Ovary (tissue), 7 donors: ENCODE measurements at regions not wholly inside any gene's neighbourhood (a gene's known extent, or its start where the extent isn't known, plus 50 kb on each side); places are given as distances from the start of the nearest gene placed in this dataset.

Experiments
- DNase-seq, 5 donors: peaks; one replicate each; pipeline ENCODE4 v3.0.0-alpha.2; 2019 to 2020
- H3K27ac ChIP-seq, 2 donors: fragments of 200-600 bp; one replicate each; pipeline versions ENCODE4 v1.5.1 to v1.8.0; 2019 to 2022
- H3K27me3 ChIP-seq: fragments of 200-600 bp; one replicate; pipeline ENCODE4 v1.8.0; 2022
- H3K36me3 ChIP-seq: fragments of 200-600 bp; sonication (generic); one replicate; pipeline ENCODE4 v1.5.1; 2019
- H3K4me1 ChIP-seq: one replicate; pipeline ENCODE4 v1.8.1; 2013; ENCODE audit warnings: mild to moderate bottlenecking, moderate library complexity; ENCODE audit not compliant: insufficient read depth
- H3K4me3 ChIP-seq: fragments of 200-600 bp; sonication (generic); one replicate; pipeline ENCODE4 v1.5.1; 2017
- H3K9me3 ChIP-seq, 2 donors: fragments of 200-600 bp in 1 of 2; sonication (generic) in 1 of 2; one replicate each; pipeline versions ENCODE4 v1.5.1 to v1.8.1; 2013 to 2019; ENCODE audit warnings: mild to moderate bottlenecking in 1 of 2, moderate library complexity in 1 of 2
- EP300 ChIP-seq: sonication (generic); formaldehyde crosslinking; IDR thresholded peaks from one replicate; pipeline ENCODE4 v1.6.1; 2017; ENCODE audit warnings: antibody characterized with exemption
- POLR2A ChIP-seq: fragments of 450-650 bp; IDR thresholded peaks from one replicate; pipeline ENCODE4 v1.6.1; 2017; ENCODE audit warnings: antibody characterized with exemption, mild to moderate bottlenecking, moderate library complexity
- WGBS, 3 donors: extraction: QIAGEN DNeasy Blood & Tissue Kit in 1 of 3; methylation state at CpG; one replicate each; pipeline versions ENCODE4 v1.1.5 to v1.1.7; 2013 to 2017; 5-methylcytosine and 5-hydroxymethylcytosine counted together
- intact Hi-C, 4 donors: fragments of 100-400 bp; cut with DNase I; formaldehyde crosslinking; loops; one replicate each; pipeline versions ENCODE4 v1.11.0 to v1.15.1; 2022 to 2023
- TF ChIP-seq, protein P1 (sequence below), 3 donors: fragments of 450-650 bp in 2 of 3; fragments of 200-600 bp in 1 of 3; IDR thresholded peaks; one replicate each; pipeline versions ENCODE4 v1.5.1 to v1.8.0; 2016 to 2022; ENCODE audit warnings: antibody characterized with exemption in 3 of 3, mild to moderate bottlenecking in 1 of 3
- donor health status: DM: no; HTN: no; CAD: no; lungs with moderate emphysema.
- donor health status: DM: no; HTN: no; CAD: no.
- donor health status: Bipolar disorder and iron deficiency.
- donor health status: DM: no; HTN: no; CAD: no.
- donor health status: DM: yes; HTN: yes; CAD: no.

DNA sequence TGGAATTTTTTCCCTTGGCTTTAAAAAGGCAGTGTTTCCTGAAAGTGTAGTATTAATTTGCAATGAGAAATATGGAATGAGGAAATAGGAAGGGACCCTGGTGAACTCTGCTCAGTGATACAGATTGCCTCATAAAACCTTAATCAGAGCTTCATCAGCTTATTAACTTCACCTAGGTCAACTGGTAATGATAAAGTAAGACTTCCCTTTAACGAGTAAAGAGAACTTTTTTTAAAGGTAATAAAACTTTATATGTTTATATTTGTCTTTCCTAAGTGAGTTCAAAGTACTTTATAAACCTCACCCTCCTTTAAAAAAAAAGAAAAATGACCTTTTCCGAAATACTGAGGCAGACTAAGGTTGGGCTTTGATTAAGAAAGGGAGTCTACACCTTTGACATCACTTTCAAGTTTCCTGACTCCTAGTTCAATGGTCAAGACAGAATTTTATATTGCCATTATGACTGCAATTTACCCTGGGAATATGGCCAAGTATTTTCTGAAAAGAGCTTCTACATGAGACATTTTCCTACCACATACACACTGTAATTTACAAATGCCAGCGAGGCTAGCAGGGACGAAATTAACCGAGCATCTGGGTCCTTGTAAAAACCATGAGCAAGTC lies 706.3 kb upstream of the TENM3 start:
- H3K9me3 ChIP-seq: no peaks in the 10 kb centered on the region
- TF ChIP-seq EP300: no peak
- TF ChIP-seq, protein P1, sequence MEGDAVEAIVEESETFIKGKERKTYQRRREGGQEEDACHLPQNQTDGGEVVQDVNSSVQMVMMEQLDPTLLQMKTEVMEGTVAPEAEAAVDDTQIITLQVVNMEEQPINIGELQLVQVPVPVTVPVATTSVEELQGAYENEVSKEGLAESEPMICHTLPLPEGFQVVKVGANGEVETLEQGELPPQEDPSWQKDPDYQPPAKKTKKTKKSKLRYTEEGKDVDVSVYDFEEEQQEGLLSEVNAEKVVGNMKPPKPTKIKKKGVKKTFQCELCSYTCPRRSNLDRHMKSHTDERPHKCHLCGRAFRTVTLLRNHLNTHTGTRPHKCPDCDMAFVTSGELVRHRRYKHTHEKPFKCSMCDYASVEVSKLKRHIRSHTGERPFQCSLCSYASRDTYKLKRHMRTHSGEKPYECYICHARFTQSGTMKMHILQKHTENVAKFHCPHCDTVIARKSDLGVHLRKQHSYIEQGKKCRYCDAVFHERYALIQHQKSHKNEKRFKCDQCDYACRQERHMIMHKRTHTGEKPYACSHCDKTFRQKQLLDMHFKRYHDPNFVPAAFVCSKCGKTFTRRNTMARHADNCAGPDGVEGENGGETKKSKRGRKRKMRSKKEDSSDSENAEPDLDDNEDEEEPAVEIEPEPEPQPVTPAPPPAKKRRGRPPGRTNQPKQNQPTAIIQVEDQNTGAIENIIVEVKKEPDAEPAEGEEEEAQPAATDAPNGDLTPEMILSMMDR (IDR thresholded peaks at IDR 0.05): no peak
- TF ChIP-seq POLR2A: no peak
- no peaks in the 10 kb centered on the region for H3K36me3 ChIP-seq
- no peak for DNase-seq
- H3K4me1 ChIP-seq: no peaks in the 10 kb centered on the region
- intact Hi-C loops: no loop called here
- no peak overlapping the region for H3K27ac ChIP-seq
- 16 to 21% (median 16%) methylated on average over 5 of the region's 5 CpGs for WGBS, 3 donors
- H3K4me3 ChIP-seq: no peak overlapping the region
- H3K27me3 ChIP-seq: no peaks in the 10 kb centered on the region

DNA sequence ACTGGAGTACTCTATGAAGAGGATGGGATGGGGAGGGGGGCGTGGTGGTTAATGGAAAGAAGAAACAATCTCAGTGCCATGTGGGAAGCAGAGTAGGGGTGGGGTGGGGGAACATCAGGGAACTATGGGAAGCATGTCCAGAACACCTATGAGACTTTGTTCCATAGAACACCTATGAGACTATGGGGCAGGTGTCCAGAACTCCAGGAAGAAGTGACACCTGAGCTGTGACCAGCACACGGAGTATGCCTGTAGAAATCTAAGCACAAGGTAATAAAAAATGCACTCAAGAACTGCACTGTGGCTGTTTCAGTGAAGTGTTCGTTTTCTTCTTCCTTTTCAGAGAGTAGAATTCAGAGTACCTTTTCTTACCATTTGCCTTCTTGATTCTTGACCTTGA lies 704.8 kb upstream of the TENM3 start:
- DNase-seq: no peak
- no peaks in the 10 kb centered on the region for H3K9me3 ChIP-seq
- H3K36me3 ChIP-seq: no peaks in the 10 kb centered on the region
- H3K4me3 ChIP-seq: no peak overlapping the region
- 74 to 79% (median 77%) methylated on average over 3 of the region's 3 CpGs for WGBS, 3 donors
- intact Hi-C loops: no loop called here
- TF ChIP-seq POLR2A (no peak), EP300 (no peak)
- TF ChIP-seq, protein P1 (IDR thresholded peaks at IDR 0.05): no peak
- no peaks in the 10 kb centered on the region for H3K27me3 ChIP-seq
- no peak overlapping the region for H3K27ac ChIP-seq
- H3K4me1 ChIP-seq: no peaks in the 10 kb centered on the region

GRCh38 chr4:181541396-181541795 lies 701.8 kb upstream of the TENM3 start:
- WGBS, 3 donors: 77 to 87% (median 77%) methylated on average over 2 of the region's 2 CpGs
- H3K36me3 ChIP-seq: no peaks in the 10 kb centered on the region
- H3K27ac ChIP-seq: no peak overlapping the region

GRCh38 chr4:181548873-181549575 lies 694.2 kb upstream of the TENM3 start:
- no peaks in the 10 kb centered on the region for H3K4me1 ChIP-seq
- H3K4me3 ChIP-seq: no peak overlapping the region
- TF ChIP-seq EP300 (no peak), POLR2A (no peak)
- TF ChIP-seq, protein P1 (IDR thresholded peaks at IDR 0.05): no peak
- DNase-seq: no peak
- no peaks in the 10 kb centered on the region for H3K27me3 ChIP-seq
- no peaks in the 10 kb centered on the region for H3K36me3 ChIP-seq
- H3K9me3 ChIP-seq: no peaks in the 10 kb centered on the region
- H3K27ac ChIP-seq: no peak overlapping the region
- intact Hi-C loops: loop anchor here in 1 of 4 donors (10.0 kb wide), 1 partner anchor 1076 kb away; no protein-coding TSS in a partner anchor
- WGBS, 3 donors: 88 to 94% (median 89%) methylated on average over 9 of the region's 9 CpGs

More at GRCh38 chr4:181541396-181541795, 701.8 kb upstream of the TENM3 start:
- intact Hi-C loops: loop anchor here in 1 of 4 donors (10.0 kb wide), 1 partner anchor 1083 kb away; no protein-coding TSS in a partner anchor
- H3K27me3 ChIP-seq: no peaks in the 10 kb centered on the region
- no peaks in the 10 kb centered on the region for H3K9me3 ChIP-seq
- DNase-seq: no peak
- no peaks in the 10 kb centered on the region for H3K4me1 ChIP-seq
- TF ChIP-seq POLR2A: no peak
- TF ChIP-seq, protein P1 (IDR thresholded peaks at IDR 0.05): no peak
- TF ChIP-seq EP300: no peak
- H3K4me3 ChIP-seq: no peak overlapping the region
